Caco-2 (cell line): ENCODE measurements at regions not wholly inside any gene's neighbourhood (a gene's known extent, or its start where the extent isn't known, plus 50 kb on each side); places are given as distances from the start of the nearest gene placed in this dataset.
"Not testable (repeated sequence)": the region's sequence is repeated elsewhere in the genome, so short reads cannot be mapped to it uniquely, and the experiment has no call there.

ENCODE experiments used
- BruUV-seq: library from RNA; stranded (reverse); fragments of 400-500 nt; replicated peaks from 2 replicates; lab custom pipeline; 2021; lab: Mats Ljungman, UMichigan
- CTCF ChIA-PET: fragments of 300-600 bp; sonication (Branson Sonifier 250); formaldehyde crosslinking; loops from one replicate; lab custom pipeline; 2022; ENCODE audit warnings: antibody characterized with exemption; lab: Charles Lee
- POLR2A ChIA-PET: fragments of 300-600 bp; sonication (Branson Sonifier 250); formaldehyde crosslinking; loops from one replicate; lab custom pipeline; 2022; ENCODE audit warnings: antibody characterized with exemption; lab: Charles Lee
- DNase-seq, 2 experiments: peaks; one replicate each; pipeline versions ENCODE4 v3.0.0 to v3.0.0-alpha.2; 2020 to 2022
- H3K27me3 ChIP-seq: replicated peaks from 2 replicates; pipeline ENCODE4 v1.6.0; 2011; ENCODE audit warnings: low read length; ENCODE audit not compliant: control insufficient read depth, insufficient read depth
- H3K36me3 ChIP-seq: 2 replicates; pipeline ENCODE4 v1.5.1; 2011; ENCODE audit warnings: low read length; ENCODE audit not compliant: control insufficient read depth, insufficient read depth
- H3K4me1 ChIP-seq: fragments of 250-450 bp; sonication (Bioruptor Pico); 2 replicates; pipeline ENCODE4 v1.5.1; 2020; ENCODE audit warnings: mild to moderate bottlenecking
- H3K4me3 ChIP-seq: 2 replicates; pipeline ENCODE4 v1.5.1; 2011; ENCODE audit warnings: low read depth, mild to moderate bottlenecking, control low read depth, low read length
- H3K9me3 ChIP-seq: fragments of 250-450 bp; sonication (Bioruptor Pico); 2 replicates; pipeline ENCODE4 v1.5.1; 2020; ENCODE audit warnings: mild to moderate bottlenecking, moderate library complexity
- H3K27ac Mint-ChIP-seq: one replicate; pipeline ENCODE4 v1.8.0; 2022; ENCODE audit warnings: mixed read lengths; ENCODE audit not compliant: unreplicated experiment
- H3K27me3 Mint-ChIP-seq: one replicate; pipeline ENCODE4 v1.8.0; 2022; ENCODE audit warnings: mixed read lengths; ENCODE audit not compliant: insufficient read depth, unreplicated experiment
- H3K36me3 Mint-ChIP-seq: one replicate; pipeline ENCODE4 v1.8.0; 2022; ENCODE audit warnings: mild to moderate bottlenecking, mixed read lengths; ENCODE audit not compliant: insufficient read depth, unreplicated experiment
- H3K4me1 Mint-ChIP-seq: one replicate; pipeline ENCODE4 v1.8.0; 2022; ENCODE audit warnings: low read depth, mixed read lengths; ENCODE audit not compliant: unreplicated experiment
- H3K4me3 Mint-ChIP-seq: one replicate; pipeline ENCODE4 v1.8.0; 2022; ENCODE audit warnings: mild to moderate bottlenecking, moderate library complexity, mixed read lengths; ENCODE audit not compliant: unreplicated experiment
- H3K9me3 Mint-ChIP-seq: one replicate; pipeline ENCODE4 v1.8.0; 2022; ENCODE audit warnings: mixed read lengths; ENCODE audit not compliant: unreplicated experiment
- CTCF ChIP-seq, 2 experiments: fragments of 200-600 bp in 1 of 2; IDR thresholded peaks; 1 replicate in 1 of 2; 2 replicates in 1 of 2; pipeline versions ENCODE4 v1.5.1 to v1.8.0; 2011 to 2022; ENCODE audit warnings: antibody characterized with exemption in 1 of 2, control low read depth in 1 of 2, inconsistent platforms in 1 of 2, low read depth in 1 of 2, low read length in 1 of 2, mild to moderate bottlenecking in 1 of 2, moderate library complexity in 1 of 2; ENCODE audit not compliant: insufficient read depth in 1 of 2, severe bottlenecking in 1 of 2, unreplicated experiment in 1 of 2
- intact Hi-C: fragments of 100-400 bp; cut with micrococcal nuclease; formaldehyde crosslinking; loops from one replicate; pipeline ENCODE4 v1.10.0; 2022; ENCODE audit not compliant: unreplicated experiment

- ChIA-PET POLR2A (no interaction called here), CTCF (no interaction called here)
- no TSS peak for BruUV-seq
Observed at GRCh38 chr10:21114683-21115082, 217.6 kb upstream of the NEBL start.

GRCh38 chr10:21110358-21110757 lies 213.2 kb upstream of the NEBL start:
- Histone ChIP-seq H3K4me3 (no peak overlapping the region), H3K27me3 (no peaks in the 10 kb centered on the region), H3K4me1 (no peaks in the 10 kb centered on the region), H3K36me3 (no peaks in the 10 kb centered on the region), H3K9me3 (no peaks in the 10 kb centered on the region)
- DNase-seq = no peak
- POLR2A ChIA-PET = no interaction called here
- no peak for TF ChIP-seq CTCF (IDR thresholded peaks at IDR 0.05; ENCODE audit: insufficient read depth in 1 of 2, low read depth in 1 of 2, low read length in 1 of 2, severe bottlenecking in 1 of 2, unreplicated experiment in 1 of 2)
- BruUV-seq = no TSS peak
- no peaks in the 10 kb centered on the region for H3K9me3 Mint-ChIP-seq
- no peak overlapping the region for H3K27ac Mint-ChIP-seq
- no peaks in the 10 kb centered on the region for H3K27me3 Mint-ChIP-seq
- no peaks in the 10 kb centered on the region for H3K36me3 Mint-ChIP-seq
- intact Hi-C loops = no loop called here
- no peak overlapping the region for H3K4me3 Mint-ChIP-seq
- CTCF ChIA-PET = no interaction called here
- no peaks in the 10 kb centered on the region for H3K4me1 Mint-ChIP-seq

More at GRCh38 chr10:21114683-21115082, 217.6 kb upstream of the NEBL start:
- H3K9me3 ChIP-seq = no peaks in the 10 kb centered on the region; the same call in 1 of the 2 replicates
- intact Hi-C loops = no loop called here
- no peak for DNase-seq
- Mint-ChIP-seq H3K27me3 (no peaks in the 10 kb centered on the region), H3K4me1 (no peaks in the 10 kb centered on the region), H3K36me3 (no peaks in the 10 kb centered on the region), H3K27ac (no peak overlapping the region), H3K4me3 (no peak overlapping the region), H3K9me3 (peaks cover 10% of the 10 kb centered on the region)
- no peak for TF ChIP-seq CTCF (IDR thresholded peaks at IDR 0.05; ENCODE audit: insufficient read depth in 1 of 2, low read depth in 1 of 2, low read length in 1 of 2, severe bottlenecking in 1 of 2, unreplicated experiment in 1 of 2)
- H3K4me1 ChIP-seq = no peaks in the 10 kb centered on the region
- no peak overlapping the region for H3K4me3 ChIP-seq
- H3K36me3 ChIP-seq = no peaks in the 10 kb centered on the region
- no peaks in the 10 kb centered on the region for H3K27me3 ChIP-seq

- H3K36me3 ChIP-seq, H3K27ac Mint-ChIP-seq, H3K4me1 ChIP-seq, H3K4me3 Mint-ChIP-seq, POLR2A ChIA-PET, BruUV-seq, CTCF ChIA-PET, H3K4me1 Mint-ChIP-seq, H3K36me3 Mint-ChIP-seq, H3K4me3 ChIP-seq, H3K27me3 Mint-ChIP-seq, H3K9me3 Mint-ChIP-seq, DNase-seq, H3K27me3 ChIP-seq, intact Hi-C loops, H3K9me3 ChIP-seq: not testable (repeated sequence)
Observed at GRCh38 chr10:21106931-21107330, 209.8 kb upstream of the NEBL start.

GRCh38 chr10:21105331-21105730 lies 208.2 kb upstream of the NEBL start:
- H3K27me3 Mint-ChIP-seq, H3K27me3 ChIP-seq, H3K4me1 Mint-ChIP-seq, H3K4me1 ChIP-seq, H3K36me3 ChIP-seq, BruUV-seq, H3K9me3 Mint-ChIP-seq, H3K36me3 Mint-ChIP-seq, CTCF ChIA-PET, H3K4me3 ChIP-seq, H3K4me3 Mint-ChIP-seq, intact Hi-C loops, POLR2A ChIA-PET, H3K27ac Mint-ChIP-seq, DNase-seq, H3K9me3 ChIP-seq: not testable (repeated sequence)
